HEK293 (cell line): ENCODE measurements at regions not wholly inside any gene's neighbourhood (a gene's known extent, or its start where the extent isn't known, plus 50 kb on each side); places are given as distances from the start of the nearest gene placed in this dataset.

Experiments used
- YY1 ChIP-seq: fragments of 450-650 bp; formaldehyde crosslinking; IDR thresholded peaks from 2 replicates; pipeline ENCODE4 v1.5.1; 2018; ENCODE audit warnings: missing biosample characterization, missing genetic modification characterization
- ZFP3 ChIP-seq: fragments of 450-650 bp; formaldehyde crosslinking; IDR thresholded peaks from 2 replicates; pipeline ENCODE4 v1.5.1; 2016; ENCODE audit warnings: low read depth, missing biosample characterization, missing genetic modification characterization
- ZNF10 ChIP-seq: fragments of 450-650 bp; formaldehyde crosslinking; IDR thresholded peaks from 2 replicates; pipeline ENCODE4 v1.5.1; 2017; ENCODE audit warnings: missing biosample characterization, missing genetic modification characterization
- TF ChIP-seq, protein P1 (sequence below): sonication (generic); formaldehyde crosslinking; IDR thresholded peaks from 2 replicates; pipeline ENCODE4 v1.8.1; 2022; ENCODE audit warnings: mild to moderate bottlenecking, moderate library complexity, missing genetic modification reagents
- TF ChIP-seq, protein P2 (sequence below): fragments of 450-650 bp; formaldehyde crosslinking; IDR thresholded peaks from 2 replicates; pipeline ENCODE4 v1.5.1; 2016; ENCODE audit warnings: missing biosample characterization, missing genetic modification characterization

DNA sequence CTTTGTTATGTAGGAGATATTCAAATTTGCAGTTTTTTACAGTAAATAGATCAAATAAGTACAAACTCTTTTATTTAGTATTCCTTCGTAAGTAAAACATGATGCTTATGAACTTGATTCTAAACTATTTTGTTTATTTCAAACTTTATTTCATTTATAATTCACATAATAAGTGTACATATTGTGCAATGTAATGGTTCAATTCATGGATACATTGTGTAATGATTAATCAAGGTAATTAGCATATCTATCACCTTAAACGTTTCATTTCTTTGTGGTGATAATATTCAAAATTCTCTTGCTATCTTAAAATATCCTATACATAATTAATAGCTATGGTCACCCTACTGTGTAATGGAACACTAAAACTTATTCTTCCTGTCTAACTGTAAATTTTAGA lies 525.9 kb upstream of the ZNF804A start:
- TF ChIP-seq ZFP3 (no peak), ZNF10 (tag by site-specific recombination) (no peak), YY1 (tag by site-specific recombination) (no peak)
- TF ChIP-seq, protein P1, sequence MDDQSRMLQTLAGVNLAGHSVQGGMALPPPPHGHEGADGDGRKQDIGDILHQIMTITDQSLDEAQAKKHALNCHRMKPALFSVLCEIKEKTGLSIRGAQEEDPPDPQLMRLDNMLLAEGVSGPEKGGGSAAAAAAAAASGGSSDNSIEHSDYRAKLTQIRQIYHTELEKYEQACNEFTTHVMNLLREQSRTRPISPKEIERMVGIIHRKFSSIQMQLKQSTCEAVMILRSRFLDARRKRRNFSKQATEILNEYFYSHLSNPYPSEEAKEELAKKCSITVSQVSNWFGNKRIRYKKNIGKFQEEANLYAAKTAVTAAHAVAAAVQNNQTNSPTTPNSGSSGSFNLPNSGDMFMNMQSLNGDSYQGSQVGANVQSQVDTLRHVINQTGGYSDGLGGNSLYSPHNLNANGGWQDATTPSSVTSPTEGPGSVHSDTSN: no peak
- TF ChIP-seq, protein P2, sequence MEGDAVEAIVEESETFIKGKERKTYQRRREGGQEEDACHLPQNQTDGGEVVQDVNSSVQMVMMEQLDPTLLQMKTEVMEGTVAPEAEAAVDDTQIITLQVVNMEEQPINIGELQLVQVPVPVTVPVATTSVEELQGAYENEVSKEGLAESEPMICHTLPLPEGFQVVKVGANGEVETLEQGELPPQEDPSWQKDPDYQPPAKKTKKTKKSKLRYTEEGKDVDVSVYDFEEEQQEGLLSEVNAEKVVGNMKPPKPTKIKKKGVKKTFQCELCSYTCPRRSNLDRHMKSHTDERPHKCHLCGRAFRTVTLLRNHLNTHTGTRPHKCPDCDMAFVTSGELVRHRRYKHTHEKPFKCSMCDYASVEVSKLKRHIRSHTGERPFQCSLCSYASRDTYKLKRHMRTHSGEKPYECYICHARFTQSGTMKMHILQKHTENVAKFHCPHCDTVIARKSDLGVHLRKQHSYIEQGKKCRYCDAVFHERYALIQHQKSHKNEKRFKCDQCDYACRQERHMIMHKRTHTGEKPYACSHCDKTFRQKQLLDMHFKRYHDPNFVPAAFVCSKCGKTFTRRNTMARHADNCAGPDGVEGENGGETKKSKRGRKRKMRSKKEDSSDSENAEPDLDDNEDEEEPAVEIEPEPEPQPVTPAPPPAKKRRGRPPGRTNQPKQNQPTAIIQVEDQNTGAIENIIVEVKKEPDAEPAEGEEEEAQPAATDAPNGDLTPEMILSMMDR (tag by site-specific recombination): no peak
